ENCODE measurements at regions not wholly inside any gene's neighbourhood (a gene's known extent, or its start where the extent isn't known, plus 50 kb on each side); places are given as distances from the start of the nearest gene placed in this dataset.

GRCh38 chr6:76532647-76533046, 460.2 kb upstream of the IMPG1 start:
- TF ChIP-seq JUND (IDR thresholded peaks at IDR 0.05) (no peak), REST (IDR thresholded peaks at IDR 0.05; ENCODE audit: low read depth) (no peak), SIN3A (IDR thresholded peaks at IDR 0.05; ENCODE audit: low read depth) (no peak)
- no TSS peak for BruUV-seq (replicated peaks)
- Histone ChIP-seq H2AFZ (ENCODE audit: low read depth, low read length, poor library complexity, severe bottlenecking) (no peak overlapping the region), H3K9ac (ENCODE audit: low read length) (no peak overlapping the region), H3K9me2 (ENCODE audit: insufficient read depth) (no peaks in the 10 kb centered on the region), H3K4me1 (ENCODE audit: control insufficient read depth in 1 of 2, insufficient read depth in 2 of 2, low read length in 2 of 2) (no peaks in the 10 kb centered on the region), H3K4me2 (ENCODE audit: low read length) (no peak overlapping the region), H4K20me1 (ENCODE audit: insufficient read depth) (no peaks in the 10 kb centered on the region), H3K36me3 (ENCODE audit: control insufficient read depth in 1 of 2, insufficient read depth in 2 of 2, low read length in 2 of 2) (no peaks in the 10 kb centered on the region), H3K27ac (ENCODE audit: low read depth, low read length) (no peak overlapping the region), H3K27me3 (ENCODE audit: insufficient read depth, low read length) (no peaks in the 10 kb centered on the region), H3K9me3 (ENCODE audit: control insufficient read depth in 1 of 2, insufficient read depth in 1 of 2, low read depth in 1 of 2, low read length in 2 of 2) (no peaks in the 10 kb centered on the region), H3K4me3 (replicated peaks in 1 of 2; ENCODE audit: low read depth in 1 of 2, low read length in 2 of 2) (no peak overlapping the region), H3K79me2 (ENCODE audit: insufficient read depth, low read length) (no peaks in the 10 kb centered on the region)
- RAD21 ChIA-PET (ENCODE audit: low non-redundant PET in 1 of 2, low total read pairs in 2 of 2, uncharacterized antibody in 2 of 2, unreplicated experiment in 2 of 2): no interaction called here
- POLR2A ChIA-PET: no interaction called here
- intact Hi-C loops (cut with micrococcal nuclease): no loop called here
- CTCF ChIA-PET: no interaction called here
- no peak for ATAC-seq
- DNase-seq (ENCODE audit: low read depth, low spot score): no peak

GRCh38 chr6:76518443-76518842, 446.0 kb upstream of the IMPG1 start:
- POLR2A ChIA-PET: no interaction called here
- Histone ChIP-seq H3K27me3 (ENCODE audit: insufficient read depth, low read length) (no peaks in the 10 kb centered on the region), H3K4me1 (ENCODE audit: control insufficient read depth in 1 of 2, insufficient read depth in 2 of 2, low read length in 2 of 2) (0 out of 4 replicates have a peak, but pooled peaks cover 0 to 7% of the 10 kb centered on the region in 2 experiments), H3K36me3 (ENCODE audit: control insufficient read depth in 1 of 2, insufficient read depth in 2 of 2, low read length in 2 of 2) (no peaks in the 10 kb centered on the region), H3K9me2 (ENCODE audit: insufficient read depth) (no peaks in the 10 kb centered on the region), H3K4me2 (ENCODE audit: low read length) (no peak overlapping the region), H4K20me1 (ENCODE audit: insufficient read depth) (no peaks in the 10 kb centered on the region), H3K27ac (ENCODE audit: low read depth, low read length) (no peak overlapping the region), H2AFZ (ENCODE audit: low read depth, low read length, poor library complexity, severe bottlenecking) (no peak overlapping the region), H3K79me2 (ENCODE audit: insufficient read depth, low read length) (no peaks in the 10 kb centered on the region), H3K9ac (ENCODE audit: low read length) (no peak overlapping the region), H3K9me3 (ENCODE audit: control insufficient read depth in 1 of 2, insufficient read depth in 1 of 2, low read depth in 1 of 2, low read length in 2 of 2) (no peaks in the 10 kb centered on the region), H3K4me3 (replicated peaks in 1 of 2; ENCODE audit: low read depth in 1 of 2, low read length in 2 of 2) (no peak overlapping the region)
- no TSS peak for BruUV-seq (replicated peaks)
- RAD21 ChIA-PET (ENCODE audit: low non-redundant PET in 1 of 2, low total read pairs in 2 of 2, uncharacterized antibody in 2 of 2, unreplicated experiment in 2 of 2): no interaction called here
- CTCF ChIA-PET: no interaction called here
- ATAC-seq (no peak), DNase-seq (ENCODE audit: low read depth, low spot score) (no peak)
- intact Hi-C loops (cut with micrococcal nuclease): no loop called here
- TF ChIP-seq CBX3 (IDR thresholded peaks at IDR 0.05; ENCODE audit: low read depth) (no peak), JUND (IDR thresholded peaks at IDR 0.05) (no peak), EGR1 (IDR thresholded peaks at IDR 0.05; ENCODE audit: low read depth) (no peak), ZFX (IDR thresholded peaks at IDR 0.05) (no peak), ZNF274 (IDR thresholded peaks at IDR 0.05; ENCODE audit: low read depth, low read length) (no peak), SIN3A (IDR thresholded peaks at IDR 0.05; ENCODE audit: low read depth) (no peak), ELF1 (IDR thresholded peaks at IDR 0.05; ENCODE audit: borderline replicate concordance, low read depth) (no peak), SRF (IDR thresholded peaks at IDR 0.05; ENCODE audit: low read depth) (no peak), ZBTB33 (IDR thresholded peaks at IDR 0.05; ENCODE audit: extremely low read depth, insufficient replicate concordance, low read length) (no peak), ATF3 (IDR thresholded peaks at IDR 0.05) (no peak), POLR2A (IDR thresholded peaks at IDR 0.05; ENCODE audit: borderline replicate concordance, extremely low read depth, insufficient read depth, insufficient read length) (no peak), POLR2AphosphoS5 (IDR thresholded peaks at IDR 0.05; ENCODE audit: low read depth, low read length) (no peak), FOSL1 (IDR thresholded peaks at IDR 0.05; ENCODE audit: low read depth) (no peak), RAD21 (IDR thresholded peaks at IDR 0.05; ENCODE audit: low read depth) (no peak)
